C4-2B (cell line): ENCODE measurements at regions not wholly inside any gene's neighbourhood (a gene's known extent, or its start where the extent isn't known, plus 50 kb on each side); places are given as distances from the start of the nearest gene placed in this dataset.

Experiments
- CTCF ChIP-seq: fragments of 450-650 bp; conservative IDR thresholded peaks from 2 replicates; pipeline ENCODE4 v1.5.1; 2017; ENCODE audit warnings: mild to moderate bottlenecking
- ZFX ChIP-seq: fragments of 450-650 bp; IDR thresholded peaks from 2 replicates; pipeline ENCODE4 v1.6.1; 2017

DNA sequence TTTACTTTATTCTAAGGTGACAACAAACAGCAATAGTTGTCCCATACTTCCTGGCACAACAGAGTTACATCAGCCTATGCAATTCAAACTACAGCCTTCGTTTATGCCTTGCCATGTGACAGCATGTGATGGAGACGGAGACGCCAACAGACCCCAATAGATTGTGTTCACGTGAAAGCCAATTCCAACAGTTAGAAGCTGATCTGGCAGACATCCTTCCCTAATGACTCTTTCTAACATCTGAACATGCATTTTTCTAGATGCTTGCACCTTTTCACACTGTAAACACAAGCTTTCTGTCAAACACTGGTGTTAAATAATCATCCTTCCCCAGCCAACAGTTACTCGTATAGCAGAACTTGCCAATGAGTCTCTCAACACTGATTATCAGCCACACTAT is 694.4 kb upstream of the ALCAM start:
- TF ChIP-seq CTCF, result no peak
- TF ChIP-seq ZFX, result no peak
